Endothelial cell of umbilical vein (primary cell): ENCODE measurements at regions not wholly inside any gene's neighbourhood (a gene's known extent, or its start where the extent isn't known, plus 50 kb on each side); places are given as distances from the start of the nearest gene placed in this dataset.

Experiments
- BruUV-seq: library from RNA; stranded (reverse); fragments of 400-500 nt; replicated peaks from 2 replicates; lab custom pipeline; 2021; lab: Mats Ljungman, UMichigan
- CTCF ChIA-PET: fragments of 300-600, 350-600 bp; sonication (Branson Sonifier 250); formaldehyde crosslinking; loops from one replicate; lab custom pipeline; 2021; ENCODE audit warnings: antibody characterized with exemption, inconsistent platforms; lab: Charles Lee
- POLR2A ChIA-PET: fragments of 300-600, 350-600 bp; sonication (Branson Sonifier 250); formaldehyde crosslinking; loops from one replicate; lab custom pipeline; 2021; ENCODE audit warnings: antibody characterized with exemption, inconsistent platforms; lab: Charles Lee
- DNase-seq: peaks from one replicate; pipeline ENCODE4 v3.0.0-alpha.2; 2011; ENCODE audit warnings: low read depth, low spot score
- FAIRE-seq: peaks from 2 replicates; lab custom pipeline; 2011; peaks lifted over from hg19 to GRCh38; lab: Jason Lieb, UNC
- H2AFZ ChIP-seq: 2 replicates; pipeline ENCODE4 v1.6.0; 2012; ENCODE audit warnings: low read depth, low read length, control low read depth, inconsistent platforms
- H3K27ac ChIP-seq: 2 replicates; pipeline ENCODE4 v1.5.1; 2011; ENCODE audit warnings: low read depth, mild to moderate bottlenecking, control low read depth, low read length, moderate library complexity; ENCODE audit not compliant: insufficient read depth
- H3K27me3 ChIP-seq, 2 experiments: 2 replicates each; pipeline versions ENCODE4 v1.6.0 to v1.6.1; 2011; ENCODE audit warnings: low read length in 2 of 2, mixed read lengths in 1 of 2; ENCODE audit not compliant: control insufficient read depth in 2 of 2, insufficient read depth in 2 of 2
- H3K36me3 ChIP-seq, 2 experiments: 2 replicates in 1 of 2; 3 replicates in 1 of 2; pipeline ENCODE4 v1.5.1; 2011; ENCODE audit warnings: low read length in 2 of 2, mild to moderate bottlenecking in 1 of 2, moderate library complexity in 1 of 2; ENCODE audit not compliant: control insufficient read depth in 2 of 2, insufficient read depth in 2 of 2; ENCODE audit errors: extremely low read depth in 1 of 2
- H3K4me1 ChIP-seq: 3 replicates; pipeline ENCODE4 v1.5.1; 2011; ENCODE audit warnings: mild to moderate bottlenecking, low read length; ENCODE audit not compliant: control insufficient read depth, insufficient read depth; ENCODE audit errors: extremely low read depth
- H3K4me2 ChIP-seq: 2 replicates; pipeline ENCODE4 v1.6.1; 2011; ENCODE audit warnings: low read length, control low read depth, mixed read lengths; ENCODE audit not compliant: insufficient read depth
- H3K4me3 ChIP-seq, 3 experiments: fragments of 200-600 bp in 1 of 3; sonication (generic), shearing (Covaris generic) in 1 of 3; replicated peaks in 1 of 3; 2 replicates each; pipeline ENCODE4 v1.5.1; 2011 to 2016; ENCODE audit warnings: control low read depth in 3 of 3, low read length in 3 of 3, mild to moderate bottlenecking in 2 of 3, inconsistent platforms in 1 of 3, low read depth in 1 of 3, moderate library complexity in 1 of 3; ENCODE audit not compliant: insufficient read depth in 1 of 3
- H3K79me2 ChIP-seq: 2 replicates; pipeline ENCODE4 v1.6.0; 2012; ENCODE audit warnings: low read length, inconsistent platforms; ENCODE audit not compliant: control insufficient read depth, insufficient read depth
- H3K9ac ChIP-seq: replicated peaks from 2 replicates; pipeline ENCODE3; 2011; ENCODE audit warnings: low read length, control low read depth; ENCODE audit not compliant: insufficient read depth; ENCODE audit errors: extremely low read depth
- H3K9me1 ChIP-seq: replicated peaks from 3 replicates; pipeline ENCODE4 v1.6.0; 2011; ENCODE audit warnings: mild to moderate bottlenecking, low read length; ENCODE audit not compliant: control insufficient read depth, insufficient read depth; ENCODE audit errors: extremely low read depth
- H3K9me3 ChIP-seq: replicated peaks from 2 replicates; pipeline ENCODE4 v1.5.1; 2012; ENCODE audit warnings: low read length, inconsistent platforms; ENCODE audit not compliant: control insufficient read depth, insufficient read depth
- H4K20me1 ChIP-seq: replicated peaks from 2 replicates; pipeline ENCODE3; 2011; ENCODE audit warnings: mild to moderate bottlenecking, low read length; ENCODE audit not compliant: control insufficient read depth, insufficient read depth; ENCODE audit errors: extremely low read depth
- CTCF ChIP-seq, 2 donors: IDR thresholded peaks; 1 replicate in 1 of 2; 2 replicates in 1 of 2; pipeline ENCODE4 v1.5.1; 2011; ENCODE audit warnings: low read length in 2 of 2, mild to moderate bottlenecking in 2 of 2, moderate library complexity in 2 of 2, control low read depth in 1 of 2, inconsistent platforms in 1 of 2, low read depth in 1 of 2; ENCODE audit not compliant: insufficient read depth in 1 of 2; ENCODE audit errors: extremely low read depth in 1 of 2
- EZH2 ChIP-seq: IDR thresholded peaks from 2 replicates; pipeline ENCODE4 v1.6.1; 2012; ENCODE audit warnings: borderline replicate concordance, low read depth, mild to moderate bottlenecking, moderate library complexity, low read length, inconsistent platforms; ENCODE audit not compliant: severe bottlenecking
- FOS ChIP-seq: IDR thresholded peaks from 2 replicates; pipeline ENCODE4 v1.6.1; 2011; ENCODE audit warnings: mild to moderate bottlenecking, low read length, moderate library complexity, borderline replicate concordance; ENCODE audit not compliant: insufficient read depth
- GATA2 ChIP-seq: IDR thresholded peaks from 2 replicates; pipeline ENCODE4 v1.7.0; 2011; ENCODE audit warnings: low read depth, mild to moderate bottlenecking, moderate library complexity, mixed read lengths, low read length; ENCODE audit not compliant: insufficient read length, insufficient read depth
- JUN ChIP-seq: IDR thresholded peaks from 2 replicates; pipeline ENCODE4 v1.6.1; 2011; ENCODE audit warnings: borderline replicate concordance, low read depth; ENCODE audit not compliant: insufficient read length, insufficient read depth
- MAX ChIP-seq: IDR thresholded peaks from 2 replicates; pipeline ENCODE4 v1.6.1; 2011; ENCODE audit not compliant: insufficient read depth, insufficient read length
- MYC ChIP-seq: IDR thresholded peaks from one replicate; pipeline ENCODE4 v1.6.1; 2011; ENCODE audit warnings: mild to moderate bottlenecking, low read depth, low read length
- POLR2A ChIP-seq: IDR thresholded peaks from 2 replicates; pipeline ENCODE4 v1.6.1; 2012; ENCODE audit warnings: low read depth, mild to moderate bottlenecking, control low read depth, low read length
- POLR2AphosphoS5 ChIP-seq: IDR thresholded peaks from 2 replicates; pipeline ENCODE4 v1.6.1; 2012; ENCODE audit warnings: low read depth, mild to moderate bottlenecking, control low read depth, low read length, moderate library complexity; ENCODE audit not compliant: insufficient read depth
- dilution Hi-C: fragments of 300-500 bp; cut with MboI; formaldehyde crosslinking; loops from one replicate; pipeline ENCODE4 v1.15.0; 2019; ENCODE audit warnings: low sequenced_read_pairs; ENCODE audit not compliant: extremely low pct_ligation_motif_present
- intact Hi-C: fragments of 100-400 bp; cut with micrococcal nuclease; formaldehyde crosslinking; loops from one replicate; pipeline ENCODE4 v1.10.0; 2022

- Histone ChIP-seq H3K4me2 (no peak overlapping the region), H3K4me1 (no peaks in the 10 kb centered on the region)
- dilution Hi-C loops, result no loop called here
Measured at GRCh38 chr2:240375024-240375645, 60.3 kb upstream of the GPC1 start.

More at GRCh38 chr2:240375024-240375645, 60.3 kb upstream of the GPC1 start:
- Histone ChIP-seq H3K9me3 (no peaks in the 10 kb centered on the region), H3K4me3 (no peak overlapping the region), H3K36me3 (no peaks in the 10 kb centered on the region), H3K27me3 (no peaks in the 10 kb centered on the region), H4K20me1 (no peaks in the 10 kb centered on the region), H3K9me1 (peaks cover 3% of the 10 kb centered on the region), H2AFZ (no peak overlapping the region), H3K79me2 (no peaks in the 10 kb centered on the region), H3K27ac (no peak overlapping the region), H3K9ac (no peak overlapping the region)
- BruUV-seq, result no TSS peak
- TF ChIP-seq POLR2AphosphoS5 (no peak), MYC (no peak), EZH2 (no peak), MAX (no peak), CTCF (IDR thresholded peaks at IDR 0.05; ENCODE audit: extremely low read depth in 1 of 2, insufficient read depth in 1 of 2, low read depth in 1 of 2, low read length in 2 of 2) (no peak), JUN (no peak), FOS (no peak), POLR2A (no peak), GATA2 (no peak)
- ChIA-PET POLR2A (no interaction called here), CTCF (no interaction called here)
- intact Hi-C loops, result no loop called here
- FAIRE-seq, result no peak
- no peak for DNase-seq
